ENCODE measurements at regions not wholly inside any gene's neighbourhood (a gene's known extent, or its start where the extent isn't known, plus 50 kb on each side); places are given as distances from the start of the nearest gene placed in this dataset.
"Not testable (repeated sequence)": the region's sequence is repeated elsewhere in the genome, so short reads cannot be mapped to it uniquely, and the experiment has no call there.

GRCh38 chr2:76697439-76697838, 824.7 kb downstream of the LRRTM4 start:
- DNase-seq (ENCODE audit: low spot score): not testable (repeated sequence)

GRCh38 chr2:76692908-76693307, 829.3 kb downstream of the LRRTM4 start:
- DNase-seq (ENCODE audit: low spot score): no peak

GRCh38 chr2:76688732-76689131, 833.4 kb downstream of the LRRTM4 start:
- DNase-seq (ENCODE audit: low spot score): no peak

- DNase-seq (ENCODE audit: low spot score): no peak
Measured at GRCh38 chr2:76687923-76688322, 834.3 kb downstream of the LRRTM4 start.

- no peak for DNase-seq (ENCODE audit: low spot score)
Measured at GRCh38 chr2:76684756-76685155, 837.4 kb downstream of the LRRTM4 start.

- DNase-seq (ENCODE audit: low spot score): no peak
Measured at GRCh38 chr2:76679025-76679396, 843.2 kb downstream of the LRRTM4 start.

- no peak for DNase-seq (ENCODE audit: low spot score)
Measured at GRCh38 chr2:76678383-76679024, 843.7 kb downstream of the LRRTM4 start.

GRCh38 chr2:76675212-76675611, 847.0 kb downstream of the LRRTM4 start:
- DNase-seq (ENCODE audit: low spot score): no peak

- DNase-seq (ENCODE audit: low spot score): no peak
Measured at GRCh38 chr2:76672798-76673197, 849.4 kb downstream of the LRRTM4 start.

- no peak for DNase-seq (ENCODE audit: low spot score)
Measured at GRCh38 chr2:76669966-76670465, 852.2 kb downstream of the LRRTM4 start.

GRCh38 chr2:76668279-76668678, 853.9 kb downstream of the LRRTM4 start:
- no peak for DNase-seq (ENCODE audit: low spot score)

GRCh38 chr2:76667821-76668271, 854.3 kb downstream of the LRRTM4 start:
- DNase-seq (ENCODE audit: low spot score): no peak

GRCh38 chr2:76642129-76642528, 880.0 kb downstream of the LRRTM4 start:
- no peak for DNase-seq (ENCODE audit: low spot score)

GRCh38 chr2:76641506-76641905, 880.7 kb downstream of the LRRTM4 start:
- no peak for DNase-seq (ENCODE audit: low spot score)

- peak; percentile 62 for DNase-seq (ENCODE audit: low spot score)
Measured at GRCh38 chr2:76640905-76641304, 881.3 kb downstream of the LRRTM4 start.

- no peak for DNase-seq (ENCODE audit: low spot score)
Measured at GRCh38 chr2:76639171-76639680, 883.0 kb downstream of the LRRTM4 start.

GRCh38 chr2:76633276-76633921, 888.8 kb downstream of the LRRTM4 start:
- DNase-seq (ENCODE audit: low spot score): no peak

GRCh38 chr2:76625101-76625500, 897.1 kb downstream of the LRRTM4 start:
- no peak for DNase-seq (ENCODE audit: low spot score)

- DNase-seq (ENCODE audit: low spot score): no peak
Measured at GRCh38 chr2:76613330-76613729, 902.6 kb upstream of the GCFC2 start.

- no peak for DNase-seq (ENCODE audit: low spot score)
Measured at GRCh38 chr2:76612764-76613163, 902.0 kb upstream of the GCFC2 start.

- no peak for DNase-seq (ENCODE audit: low spot score)
Measured at GRCh38 chr2:76610451-76610850, 899.7 kb upstream of the GCFC2 start.

GRCh38 chr2:76599732-76600368, 889.1 kb upstream of the GCFC2 start:
- DNase-seq (ENCODE audit: low spot score): peak; percentile 94

- DNase-seq (ENCODE audit: low spot score): no peak
Measured at GRCh38 chr2:76584474-76584873, 873.8 kb upstream of the GCFC2 start.

All from H4 (cell line).